ENCODE measurements at regions not wholly inside any gene's neighbourhood (a gene's known extent, or its start where the extent isn't known, plus 50 kb on each side); places are given as distances from the start of the nearest gene placed in this dataset.
"Not testable (repeated sequence)": the region's sequence is repeated elsewhere in the genome, so short reads cannot be mapped to it uniquely, and the experiment has no call there.

DNA sequence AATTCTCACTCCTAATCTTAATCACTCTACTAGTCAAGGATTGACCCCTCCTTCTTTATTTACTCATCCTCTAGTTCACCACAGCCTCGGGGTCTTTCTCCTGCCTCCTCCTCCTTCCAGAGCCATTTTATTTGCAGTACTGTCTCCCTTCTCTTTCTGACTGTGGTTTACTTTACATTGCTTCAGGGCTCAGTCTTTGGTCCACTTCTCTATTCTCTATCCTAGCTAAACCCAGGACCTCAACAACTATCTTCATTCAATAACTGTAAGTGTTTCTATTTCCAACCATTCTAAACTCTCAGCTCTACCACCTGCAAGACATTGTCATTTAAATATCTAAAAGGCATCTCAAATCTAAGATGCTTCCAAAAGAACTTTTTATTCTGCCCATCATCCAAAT lies 493.8 kb downstream of the TTLL7 start:
- Mint-ChIP-seq H3K36me3 (ENCODE audit: low read depth) (peaks cover 29% of the 10 kb centered on the region), H3K27me3 (ENCODE audit: low read depth) (no peaks in the 10 kb centered on the region), H3K4me3 (no peak overlapping the region), H3K27ac (peak overlapping the region; percentile 33), H3K4me1 (ENCODE audit: low read depth) (peaks cover 50% of the 10 kb centered on the region), H3K9me3 (peaks cover 34% of the 10 kb centered on the region)
- DNase-seq (ENCODE audit: low spot score): no peak

DNA sequence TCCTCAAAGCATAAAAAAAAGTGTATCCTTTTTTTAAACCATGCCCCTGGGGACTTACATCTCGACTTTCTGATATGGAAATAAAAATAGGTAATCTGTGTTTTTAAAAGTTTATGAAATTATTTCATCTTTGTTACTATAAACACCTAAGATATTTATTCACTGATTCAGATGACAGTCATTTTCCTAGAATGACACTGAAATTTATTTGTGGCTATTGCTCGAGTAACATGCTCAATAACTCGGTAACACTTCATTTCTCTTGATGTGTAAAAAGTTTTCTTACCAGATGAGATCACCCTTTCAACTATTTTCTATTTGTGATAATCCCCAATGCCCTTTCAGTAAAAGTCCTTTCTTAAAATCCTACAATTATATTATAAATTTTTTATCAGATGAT lies 495.8 kb downstream of the TTLL7 start:
- Mint-ChIP-seq H3K36me3 (ENCODE audit: low read depth) (peaks cover 38% of the 10 kb centered on the region), H3K27me3 (ENCODE audit: low read depth) (no peaks in the 10 kb centered on the region), H3K27ac (no peak overlapping the region), H3K4me1 (ENCODE audit: low read depth) (peaks cover 45% of the 10 kb centered on the region), H3K9me3 (peaks cover 37% of the 10 kb centered on the region), H3K4me3 (no peak overlapping the region)
- DNase-seq (ENCODE audit: low spot score): no peak

DNA sequence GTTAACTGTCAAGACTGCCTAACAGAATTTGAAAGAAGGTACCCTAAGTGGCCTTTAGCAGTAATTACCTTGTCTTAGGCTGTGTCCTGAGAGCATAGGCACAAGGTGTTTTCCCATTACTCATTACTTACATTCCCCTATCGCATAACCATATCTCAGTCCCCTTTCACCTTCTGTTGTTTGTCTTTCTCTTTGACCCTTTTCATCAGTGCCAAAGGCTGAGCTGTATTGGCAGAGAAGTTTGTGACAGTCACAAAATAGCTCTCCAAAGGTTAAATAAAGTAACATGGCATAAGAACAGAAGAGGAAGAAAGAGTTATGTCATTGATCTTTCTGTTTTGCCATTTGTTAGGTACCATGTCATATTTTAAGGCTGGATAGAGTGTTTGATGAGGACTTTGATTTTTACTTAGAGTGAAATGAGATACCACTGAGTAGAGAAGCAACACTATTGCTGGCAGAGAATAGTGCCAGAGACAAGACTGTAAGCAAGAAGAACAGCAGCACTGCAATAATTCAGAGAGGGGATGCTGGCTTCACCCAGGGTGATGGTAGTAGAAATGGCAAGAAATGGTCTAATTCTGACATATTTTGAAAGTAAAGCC lies 497.8 kb downstream of the TTLL7 start:
- Mint-ChIP-seq H3K27me3 (ENCODE audit: low read depth) (no peaks in the 10 kb centered on the region), H3K4me1 (ENCODE audit: low read depth) (peaks cover 35% of the 10 kb centered on the region)

DNA sequence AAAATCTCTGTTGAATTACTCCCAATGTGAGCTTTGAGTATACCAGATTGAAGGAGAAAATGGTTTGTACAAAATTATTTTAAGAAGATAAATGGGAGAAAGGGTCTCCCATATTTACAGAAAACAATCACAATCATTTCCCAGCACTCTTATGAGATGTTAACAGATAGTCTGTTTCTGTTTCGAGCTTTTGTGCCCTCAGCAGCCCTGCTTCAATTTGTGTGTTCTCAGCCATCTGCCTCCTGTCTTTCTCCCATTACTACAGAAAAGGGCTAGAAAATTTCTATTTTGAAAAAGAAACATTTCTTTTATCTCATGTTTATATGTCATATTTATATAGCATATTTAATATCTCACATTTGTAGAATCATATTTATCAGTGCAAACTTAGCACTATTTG lies 498.4 kb downstream of the TTLL7 start:
- H3K4me3 Mint-ChIP-seq: no peak overlapping the region
- peaks cover 25% of the 10 kb centered on the region for H3K36me3 Mint-ChIP-seq (ENCODE audit: low read depth)
- H3K27ac Mint-ChIP-seq: no peak overlapping the region

More for the DNA sequence above, 497.8 kb downstream of the TTLL7 start:
- Mint-ChIP-seq H3K9me3 (peaks cover 32% of the 10 kb centered on the region), H3K36me3 (ENCODE audit: low read depth) (peaks cover 28% of the 10 kb centered on the region), H3K27ac (peak overlapping the region; percentile 9), H3K4me3 (no peak overlapping the region)
- DNase-seq (ENCODE audit: low spot score): peak; percentile 21

DNA sequence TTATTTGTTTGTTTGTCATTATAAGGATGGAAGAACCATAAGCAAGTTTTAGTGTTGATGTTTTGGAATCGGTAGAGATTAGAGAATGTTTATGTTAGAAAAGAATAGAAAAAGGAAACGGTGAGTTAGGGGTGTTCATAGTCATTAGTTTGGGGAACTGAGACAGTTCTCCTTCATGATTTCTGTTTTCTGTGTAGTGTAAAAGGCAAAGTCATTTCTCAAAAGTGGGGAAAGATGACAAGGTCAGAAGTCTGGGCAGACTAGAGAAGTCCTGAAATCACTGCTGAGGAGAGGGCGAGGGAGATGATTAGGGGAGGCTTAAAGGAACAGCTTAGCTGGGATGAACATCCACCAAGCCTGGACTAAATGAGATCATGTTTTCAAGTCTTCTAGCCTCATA lies 498.9 kb downstream of the TTLL7 start:
- DNase-seq (ENCODE audit: low spot score): no peak
- Mint-ChIP-seq H3K36me3 (ENCODE audit: low read depth) (peaks cover 20% of the 10 kb centered on the region), H3K4me3 (no peak overlapping the region), H3K27me3 (ENCODE audit: low read depth) (no peaks in the 10 kb centered on the region), H3K27ac (no peak overlapping the region), H3K4me1 (ENCODE audit: low read depth) (peaks cover 29% of the 10 kb centered on the region), H3K9me3 (peaks cover 27% of the 10 kb centered on the region)

More for the DNA sequence above, 498.4 kb downstream of the TTLL7 start:
- no peaks in the 10 kb centered on the region for H3K27me3 Mint-ChIP-seq (ENCODE audit: low read depth)
- H3K9me3 Mint-ChIP-seq: peaks cover 28% of the 10 kb centered on the region
- H3K4me1 Mint-ChIP-seq (ENCODE audit: low read depth): peaks cover 33% of the 10 kb centered on the region
- no peak for DNase-seq (ENCODE audit: low spot score)

DNA sequence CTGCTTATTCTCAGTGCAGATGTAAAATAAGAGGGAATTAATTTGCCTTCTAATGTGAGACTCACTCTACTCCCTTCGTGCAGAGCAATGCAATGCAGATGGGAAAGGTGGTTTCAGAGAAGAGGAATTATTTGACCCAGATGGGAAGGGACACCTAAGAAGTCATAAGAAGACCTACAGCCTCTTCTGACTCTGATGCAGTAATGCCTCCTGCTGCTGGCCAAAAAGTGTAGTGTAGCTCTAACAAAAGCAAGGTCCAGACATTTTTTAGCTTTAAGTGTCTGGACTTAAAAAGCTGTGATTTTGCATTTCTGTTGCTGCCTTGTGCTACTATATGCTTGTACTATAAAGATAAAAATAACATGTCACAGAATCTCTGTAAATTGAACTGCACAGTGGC lies 501.4 kb downstream of the TTLL7 start:
- Mint-ChIP-seq H3K27ac (no peak overlapping the region), H3K9me3 (peaks cover 18% of the 10 kb centered on the region), H3K27me3 (ENCODE audit: low read depth) (no peaks in the 10 kb centered on the region), H3K4me3 (no peak overlapping the region), H3K4me1 (ENCODE audit: low read depth) (peaks cover 33% of the 10 kb centered on the region), H3K36me3 (ENCODE audit: low read depth) (peaks cover 17% of the 10 kb centered on the region)
- no peak for DNase-seq (ENCODE audit: low spot score)

DNA sequence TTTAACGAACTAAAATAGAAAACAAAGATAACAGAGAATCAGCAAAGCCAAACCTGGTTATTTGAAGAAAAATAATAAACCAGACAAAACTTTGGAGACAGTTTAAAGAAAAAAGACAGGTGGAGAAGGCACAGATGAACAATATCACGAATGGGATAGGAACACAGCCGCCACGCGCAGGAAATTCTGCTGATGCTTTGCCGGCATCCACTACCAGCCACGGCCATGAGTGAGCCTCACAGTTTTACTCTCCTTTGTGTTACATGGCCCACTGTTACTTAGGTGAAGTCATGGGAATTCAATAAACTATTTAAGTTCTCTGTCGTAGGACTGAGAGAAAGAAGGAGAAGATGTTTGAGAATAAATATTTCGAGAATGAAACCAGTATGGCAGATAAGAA lies 503.4 kb downstream of the TTLL7 start:
- DNase-seq (ENCODE audit: low spot score): no peak
- peaks cover 9% of the 10 kb centered on the region for H3K36me3 Mint-ChIP-seq (ENCODE audit: low read depth)
- no peak overlapping the region for H3K27ac Mint-ChIP-seq
- H3K27me3 Mint-ChIP-seq (ENCODE audit: low read depth): no peaks in the 10 kb centered on the region
- H3K4me3 Mint-ChIP-seq: no peak overlapping the region
- peaks cover 24% of the 10 kb centered on the region for H3K4me1 Mint-ChIP-seq (ENCODE audit: low read depth)
- peaks cover 12% of the 10 kb centered on the region for H3K9me3 Mint-ChIP-seq

DNA sequence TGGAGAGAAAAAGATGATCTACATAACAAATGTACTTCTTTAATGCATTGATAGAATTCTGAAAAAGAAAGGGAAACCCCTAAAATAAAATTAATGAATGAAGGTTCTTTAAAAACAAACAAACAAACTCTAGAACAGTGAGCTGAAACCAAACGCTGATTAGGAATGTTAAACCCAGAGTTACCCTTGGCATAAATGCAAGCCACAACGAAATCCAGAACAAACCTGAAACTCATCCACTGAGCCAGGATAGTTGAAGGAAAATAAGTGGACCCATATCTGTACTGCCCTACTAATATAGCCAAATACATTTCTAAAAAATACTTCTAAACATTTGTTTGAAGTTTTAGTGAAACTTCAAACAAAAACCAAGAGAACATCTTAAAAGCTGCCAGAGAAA lies 505.3 kb downstream of the TTLL7 start:
- Mint-ChIP-seq H3K27ac (no peak overlapping the region), H3K36me3 (ENCODE audit: low read depth) (no peaks in the 10 kb centered on the region), H3K4me1 (ENCODE audit: low read depth) (peaks cover 18% of the 10 kb centered on the region), H3K9me3 (peaks cover 8% of the 10 kb centered on the region), H3K4me3 (no peak overlapping the region), H3K27me3 (ENCODE audit: low read depth) (no peaks in the 10 kb centered on the region)
- DNase-seq (ENCODE audit: low spot score): no peak

DNA sequence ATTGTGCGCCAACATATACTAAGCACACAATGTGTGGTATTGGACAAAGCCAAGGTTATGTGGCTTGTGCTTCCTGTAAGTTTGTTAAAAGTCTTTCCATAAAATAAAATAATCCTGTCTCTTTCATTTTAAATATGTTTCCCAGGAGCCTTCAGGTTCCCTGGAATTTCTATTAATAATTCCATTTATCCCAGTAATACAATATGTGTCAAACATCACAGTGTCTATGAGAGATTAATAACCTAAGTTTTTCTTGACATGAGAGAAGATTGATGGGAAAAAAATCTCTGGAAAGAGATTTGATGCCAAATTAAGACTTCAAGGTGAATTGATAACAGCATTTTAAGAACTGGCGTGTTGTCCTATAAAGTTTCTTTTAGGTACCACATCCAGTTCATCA lies 507.0 kb downstream of the TTLL7 start:
- no peak for DNase-seq (ENCODE audit: low spot score)
- H3K27ac Mint-ChIP-seq: no peak overlapping the region
- H3K4me3 Mint-ChIP-seq: no peak overlapping the region
- H3K4me1 Mint-ChIP-seq (ENCODE audit: low read depth): peaks cover 26% of the 10 kb centered on the region
- no peaks in the 10 kb centered on the region for H3K27me3 Mint-ChIP-seq (ENCODE audit: low read depth)
- no peaks in the 10 kb centered on the region for H3K36me3 Mint-ChIP-seq (ENCODE audit: low read depth)
- peaks cover 8% of the 10 kb centered on the region for H3K9me3 Mint-ChIP-seq

DNA sequence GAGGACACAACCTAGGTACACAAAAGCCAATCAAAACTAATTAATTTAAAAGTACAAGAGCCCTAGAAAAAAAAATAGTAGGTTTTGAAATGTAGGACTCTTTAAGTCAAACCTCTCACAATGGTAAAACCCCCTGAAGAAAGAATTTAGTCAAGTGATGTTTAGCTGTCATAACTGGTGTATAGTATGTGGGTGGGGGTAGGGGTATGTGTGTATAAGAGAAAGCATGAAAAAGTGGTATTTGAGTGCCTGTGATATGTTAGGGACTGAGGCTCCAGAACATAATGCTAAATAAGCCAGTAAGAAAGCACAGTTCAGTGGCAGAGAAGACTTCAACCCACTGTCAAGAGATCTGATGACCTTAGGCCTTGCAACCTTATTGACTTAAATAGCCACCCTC lies 507.9 kb downstream of the TTLL7 start:
- Mint-ChIP-seq H3K36me3 (ENCODE audit: low read depth) (no peaks in the 10 kb centered on the region), H3K27me3 (ENCODE audit: low read depth) (no peaks in the 10 kb centered on the region), H3K4me1 (ENCODE audit: low read depth) (peaks cover 32% of the 10 kb centered on the region), H3K4me3 (no peak overlapping the region), H3K27ac (no peak overlapping the region), H3K9me3 (peaks cover 8% of the 10 kb centered on the region)
- no peak for DNase-seq (ENCODE audit: low spot score)

DNA sequence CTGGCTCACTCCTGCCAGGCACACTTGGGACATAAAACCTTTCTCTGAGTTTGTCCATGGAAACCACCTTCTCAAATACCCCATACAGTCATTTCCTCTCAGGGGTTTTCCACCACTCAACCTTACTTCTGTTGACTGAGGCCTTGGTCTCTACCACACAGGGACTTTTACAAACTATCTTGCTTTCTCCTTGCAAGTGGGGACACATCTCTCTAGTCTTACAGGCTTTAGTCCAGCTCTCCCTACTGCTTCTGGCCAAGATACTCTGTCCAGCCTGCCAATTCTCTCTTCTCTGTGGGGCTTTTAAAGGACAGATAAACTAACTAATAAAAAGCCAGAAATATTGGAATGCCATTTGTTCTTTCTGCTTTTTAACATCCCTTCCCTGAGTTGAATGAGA lies 510.8 kb downstream of the TTLL7 start:
- DNase-seq (ENCODE audit: low spot score): peak; percentile 49
- peak overlapping the region; percentile 8 for H3K4me3 Mint-ChIP-seq
- H3K27me3 Mint-ChIP-seq (ENCODE audit: low read depth); H3K36me3 Mint-ChIP-seq (ENCODE audit: low read depth); H3K9me3 Mint-ChIP-seq: not testable (repeated sequence)
- H3K27ac Mint-ChIP-seq: peak overlapping the region; percentile 77
- peaks cover 32% of the 10 kb centered on the region for H3K4me1 Mint-ChIP-seq (ENCODE audit: low read depth)

DNA sequence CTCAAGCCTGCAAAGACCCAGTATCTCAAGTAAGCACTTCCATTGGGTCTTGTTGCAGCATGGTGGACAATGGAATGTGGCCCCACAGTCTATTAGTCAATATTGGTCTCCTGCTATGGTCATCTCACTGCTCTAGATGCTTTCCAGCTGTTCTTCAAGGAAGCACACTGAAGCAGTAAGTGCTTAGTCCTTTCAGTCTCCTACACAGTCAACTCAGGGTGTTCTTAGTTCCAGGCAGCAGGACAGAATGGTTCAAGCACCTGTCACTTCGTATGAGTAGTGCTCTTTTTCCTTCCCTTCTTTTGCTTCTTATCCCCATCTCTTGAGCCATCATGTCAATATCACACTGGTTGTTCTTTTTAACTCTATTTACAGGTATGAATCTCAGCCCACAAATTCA lies 511.5 kb downstream of the TTLL7 start:
- H3K27me3 Mint-ChIP-seq (ENCODE audit: low read depth); H3K4me3 Mint-ChIP-seq; H3K36me3 Mint-ChIP-seq (ENCODE audit: low read depth); H3K9me3 Mint-ChIP-seq; DNase-seq (ENCODE audit: low spot score): not testable (repeated sequence)
- peaks cover 34% of the 10 kb centered on the region for H3K4me1 Mint-ChIP-seq (ENCODE audit: low read depth)
- peak overlapping the region; percentile 77 for H3K27ac Mint-ChIP-seq

DNA sequence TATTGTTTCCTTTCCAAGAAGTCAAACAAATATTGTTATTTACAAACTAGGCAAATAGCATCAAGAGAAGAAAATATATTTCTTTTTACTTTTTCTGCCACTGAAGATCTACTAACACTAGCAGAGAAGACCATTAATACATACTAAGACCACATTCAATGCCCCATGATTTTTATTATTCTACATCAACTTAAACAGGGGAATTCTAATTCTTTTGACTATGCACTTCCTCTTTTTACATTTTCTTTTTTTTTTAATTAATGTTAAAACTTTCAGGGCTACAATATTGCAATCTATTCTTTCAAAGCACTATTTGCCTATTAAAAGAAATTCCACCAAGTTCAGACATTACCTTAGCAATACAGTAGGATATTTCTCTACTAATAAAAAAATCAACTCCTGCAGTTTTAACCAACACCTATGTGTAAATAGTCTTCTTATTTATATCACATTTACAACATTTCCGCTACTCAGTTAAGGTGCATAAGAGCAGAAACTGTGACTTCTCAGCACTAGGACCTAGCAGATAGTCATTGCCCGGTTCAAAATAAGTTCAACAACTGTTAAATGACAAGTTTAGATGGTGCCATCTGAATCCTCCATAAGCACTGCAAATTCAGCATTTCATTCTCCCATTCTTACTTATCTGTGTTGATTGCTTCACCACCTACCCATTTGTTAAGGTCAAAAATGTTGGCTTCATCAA lies 513.5 kb downstream of the TTLL7 start:
- H3K27ac Mint-ChIP-seq; DNase-seq (ENCODE audit: low spot score); H3K9me3 Mint-ChIP-seq; H3K36me3 Mint-ChIP-seq (ENCODE audit: low read depth); H3K27me3 Mint-ChIP-seq (ENCODE audit: low read depth); H3K4me3 Mint-ChIP-seq: not testable (repeated sequence)
- peaks cover 31% of the 10 kb centered on the region for H3K4me1 Mint-ChIP-seq (ENCODE audit: low read depth)

DNA sequence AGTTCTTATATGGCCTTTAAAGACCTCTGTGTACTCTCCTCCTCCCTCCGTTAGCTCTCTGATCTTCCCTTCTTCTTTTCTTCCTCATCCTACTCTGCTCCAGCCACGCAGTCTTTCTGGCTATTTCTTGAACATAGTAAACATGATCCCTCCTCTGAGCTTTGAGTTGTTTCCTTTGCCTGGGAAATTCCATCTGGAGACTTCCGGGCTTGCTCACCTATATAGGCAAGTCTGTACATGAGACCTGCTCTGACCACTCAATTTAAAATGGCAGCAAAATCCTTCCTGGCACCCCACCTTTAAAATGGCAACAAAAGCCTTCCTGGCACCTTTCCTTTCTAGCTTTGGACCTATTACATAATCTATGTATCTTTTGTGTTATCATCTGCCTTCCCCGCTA lies 517.6 kb downstream of the TTLL7 start:
- H3K27ac Mint-ChIP-seq; H3K27me3 Mint-ChIP-seq (ENCODE audit: low read depth); DNase-seq (ENCODE audit: low spot score); H3K9me3 Mint-ChIP-seq; H3K36me3 Mint-ChIP-seq (ENCODE audit: low read depth); H3K4me3 Mint-ChIP-seq: not testable (repeated sequence)
- H3K4me1 Mint-ChIP-seq (ENCODE audit: low read depth): peaks cover 18% of the 10 kb centered on the region

Data from T-helper 2 cell treated with Interferon-gamma antibody and Interleukin-4, amounts not matched to agents 5 μg/mL and 100 μg/mL, for 36 hours (primary cell).